ENCODE measurements at regions not wholly inside any gene's neighbourhood (a gene's known extent, or its start where the extent isn't known, plus 50 kb on each side); places are given as distances from the start of the nearest gene placed in this dataset.

DNA sequence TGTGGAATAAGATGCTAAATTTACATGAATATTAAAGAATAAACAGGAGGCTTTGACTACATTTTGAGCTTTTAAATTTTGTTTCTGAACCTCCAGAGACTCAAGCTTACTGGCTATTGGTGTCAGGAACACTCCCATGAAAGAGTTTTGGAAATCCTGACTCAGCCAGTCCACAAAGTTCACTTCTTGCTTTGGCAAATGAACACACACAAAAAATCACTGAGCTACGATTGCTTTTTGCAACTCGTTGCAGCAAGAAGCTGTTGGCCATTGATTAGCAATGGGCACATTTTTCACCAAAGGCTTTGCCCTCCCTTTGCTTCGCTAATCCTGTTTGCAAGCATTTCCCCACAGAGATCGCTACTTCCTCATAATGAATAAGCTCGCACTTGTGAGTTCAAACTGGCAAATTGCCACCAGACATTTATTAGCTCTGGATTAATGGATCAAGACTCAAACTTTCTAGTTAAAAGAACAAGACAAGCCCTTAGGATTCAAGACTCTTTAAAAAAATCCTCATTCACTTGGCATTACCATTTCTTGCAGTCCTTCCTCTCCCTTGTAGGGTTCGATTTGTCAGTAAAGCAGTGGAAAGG lies 343.2 kb upstream of the ONECUT1 start:
- TF ChIP-seq, protein P1, sequence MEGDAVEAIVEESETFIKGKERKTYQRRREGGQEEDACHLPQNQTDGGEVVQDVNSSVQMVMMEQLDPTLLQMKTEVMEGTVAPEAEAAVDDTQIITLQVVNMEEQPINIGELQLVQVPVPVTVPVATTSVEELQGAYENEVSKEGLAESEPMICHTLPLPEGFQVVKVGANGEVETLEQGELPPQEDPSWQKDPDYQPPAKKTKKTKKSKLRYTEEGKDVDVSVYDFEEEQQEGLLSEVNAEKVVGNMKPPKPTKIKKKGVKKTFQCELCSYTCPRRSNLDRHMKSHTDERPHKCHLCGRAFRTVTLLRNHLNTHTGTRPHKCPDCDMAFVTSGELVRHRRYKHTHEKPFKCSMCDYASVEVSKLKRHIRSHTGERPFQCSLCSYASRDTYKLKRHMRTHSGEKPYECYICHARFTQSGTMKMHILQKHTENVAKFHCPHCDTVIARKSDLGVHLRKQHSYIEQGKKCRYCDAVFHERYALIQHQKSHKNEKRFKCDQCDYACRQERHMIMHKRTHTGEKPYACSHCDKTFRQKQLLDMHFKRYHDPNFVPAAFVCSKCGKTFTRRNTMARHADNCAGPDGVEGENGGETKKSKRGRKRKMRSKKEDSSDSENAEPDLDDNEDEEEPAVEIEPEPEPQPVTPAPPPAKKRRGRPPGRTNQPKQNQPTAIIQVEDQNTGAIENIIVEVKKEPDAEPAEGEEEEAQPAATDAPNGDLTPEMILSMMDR (IDR thresholded peaks at IDR 0.05; ENCODE audit: borderline replicate concordance, extremely low read depth, low read length, poor library complexity, severe bottlenecking), result no peak
- no peak for TF ChIP-seq EZH2 (IDR thresholded peaks at IDR 0.05; ENCODE audit: borderline replicate concordance, low read depth, low read length, severe bottlenecking)
